ENCODE measurements at regions not wholly inside any gene's neighbourhood (a gene's known extent, or its start where the extent isn't known, plus 50 kb on each side); places are given as distances from the start of the nearest gene placed in this dataset.

- DNase-seq (ENCODE audit: low read depth in 1 of 2, low spot score in 2 of 2), result no peak
- no peak overlapping the region for H3K9ac ChIP-seq (replicated peaks in 1 of 4; ENCODE audit: extremely low read depth in 1 of 4, low read depth in 3 of 4, low read length in 3 of 4)
- H2BK5ac ChIP-seq (ENCODE audit: low read depth, low read length), result no peak overlapping the region
- H3K23ac ChIP-seq (ENCODE audit: insufficient read length), result no peak overlapping the region
- no peak overlapping the region for H2BK12ac ChIP-seq (ENCODE audit: low read depth, low read length)
- CTCF ChIA-PET (ENCODE audit: partially characterized antibody), result no interaction called here
- H4K91ac ChIP-seq (replicated peaks; ENCODE audit: insufficient read length, low read length), result no peak overlapping the region
- no peak overlapping the region for H3K18ac ChIP-seq (ENCODE audit: extremely low read depth, low read length)
- H3K9me3 ChIP-seq (ENCODE audit: insufficient read depth in 2 of 2, low read depth in 1 of 2, low read length in 1 of 2), result 0 out of 4 replicates have a peak, but pooled peaks cover 0 to 5% of the 10 kb centered on the region in 2 experiments
- H2BK20ac ChIP-seq (ENCODE audit: low read length), result no peak overlapping the region
- H4K5ac ChIP-seq (ENCODE audit: insufficient read length, low read depth, low read length), result no peak overlapping the region
- no peaks in the 10 kb centered on the region for H3K79me2 ChIP-seq (ENCODE audit: control insufficient read depth in 1 of 2, insufficient read depth in 2 of 2, low read length in 2 of 2)
- H3K23me2 ChIP-seq (ENCODE audit: low read depth, low read length), result 0 out of 2 replicates have a peak, but pooled peaks cover 3% of the 10 kb centered on the region
- no peaks in the 10 kb centered on the region for H3K4me1 ChIP-seq (replicated peaks in 1 of 4; ENCODE audit: control insufficient read depth in 3 of 4, insufficient read depth in 4 of 4, low read length in 3 of 4)
- H2AFZ ChIP-seq (ENCODE audit: low read length), result no peak overlapping the region
- no peak overlapping the region for H2AK5ac ChIP-seq (ENCODE audit: low read depth, low read length)
- H3K27ac ChIP-seq (ENCODE audit: low read depth, low read length), result no peak overlapping the region
- no peak overlapping the region for H3K4me2 ChIP-seq (ENCODE audit: insufficient read depth in 1 of 2, low read depth in 2 of 2, low read length in 2 of 2)
- no peaks in the 10 kb centered on the region for H3K79me1 ChIP-seq (ENCODE audit: low read depth, low read length)
- WGBS, 2 experiments (ENCODE audit: extremely low coverage in 1 of 2, insufficient coverage in 1 of 2, insufficient read length in 1 of 2, insufficient replicate concordance in 2 of 2, low coverage in 1 of 2, low lambda C conversion rate in 2 of 2, missing lambda C conversion rate in 1 of 2), result 88% methylated on average over 8 of the region's 8 CpGs; no CpG with 5 or more reads in 1 of the 2 experiments
- no peaks in the 10 kb centered on the region for H3K36me3 ChIP-seq (ENCODE audit: control insufficient read depth in 2 of 4, insufficient read depth in 4 of 4, low read length in 3 of 4)
- no peaks in the 10 kb centered on the region for H3K27me3 ChIP-seq (replicated peaks in 1 of 4; ENCODE audit: control insufficient read depth in 3 of 4, extremely low read depth in 1 of 4, insufficient read depth in 3 of 4, low read length in 3 of 4)
- no peak overlapping the region for H2BK15ac ChIP-seq (ENCODE audit: low read length)
- H3K4me3 ChIP-seq (ENCODE audit: extremely low read depth in 1 of 4, insufficient read depth in 2 of 4, low read depth in 3 of 4, low read length in 4 of 4), result no peak overlapping the region
- H2BK120ac ChIP-seq (replicated peaks; ENCODE audit: low read depth, low read length), result no peak overlapping the region
- no peak for FAIRE-seq
- H3K14ac ChIP-seq (ENCODE audit: insufficient read length), result no peak overlapping the region
- POLR2A ChIA-PET (ENCODE audit: partially characterized antibody), result no interaction called here
- no peak overlapping the region for H3K56ac ChIP-seq (replicated peaks; ENCODE audit: insufficient read length, low read depth, low read length)
- H3K4ac ChIP-seq (replicated peaks; ENCODE audit: insufficient read length, low read depth, low read length), result no peak overlapping the region
- no peak overlapping the region for H4K8ac ChIP-seq (ENCODE audit: extremely low read depth, insufficient read depth, low read length)
- no peak for TF ChIP-seq SIN3A (conservative IDR thresholded peaks at IDR 0.05 in 1 of 2, IDR thresholded peaks at IDR 0.05 in 1 of 2; ENCODE audit: low read depth in 1 of 2, low read length in 2 of 2)
- no peak for TF ChIP-seq KDM5A (IDR thresholded peaks at IDR 0.05; ENCODE audit: low read length)
- TF ChIP-seq SP2 (IDR thresholded peaks at IDR 0.05; ENCODE audit: low read length), result no peak
- TF ChIP-seq BRCA1 (IDR thresholded peaks at IDR 0.05; ENCODE audit: low read depth, low read length), result no peak
- TF ChIP-seq EZH2 (IDR thresholded peaks at IDR 0.05; ENCODE audit: low read depth, low read length, severe bottlenecking), result no peak
- TF ChIP-seq CBX8 (IDR thresholded peaks at IDR 0.05; ENCODE audit: borderline replicate concordance, low read depth, low read length), result no peak
- TF ChIP-seq FOSL1 (IDR thresholded peaks at IDR 0.05; ENCODE audit: insufficient read depth, low read depth, low read length), result no peak
- no peak for TF ChIP-seq ASH2L (IDR thresholded peaks at IDR 0.05; ENCODE audit: low read length)
- TF ChIP-seq E2F6 (IDR thresholded peaks at IDR 0.05), result no peak
- no peak for TF ChIP-seq NANOG (IDR thresholded peaks at IDR 0.05; ENCODE audit: insufficient read depth, low read depth, low read length, poor library complexity, severe bottlenecking)
- TF ChIP-seq HDAC6 (IDR thresholded peaks at IDR 0.05; ENCODE audit: low read depth, low read length), result no peak
- no peak for TF ChIP-seq BACH1 (IDR thresholded peaks at IDR 0.05; ENCODE audit: low read length)
- H4K20me1 ChIP-seq (replicated peaks in 1 of 2; ENCODE audit: control insufficient read depth in 1 of 2, insufficient read depth in 2 of 2, low read length in 2 of 2), result no peaks in the 10 kb centered on the region
Observed at GRCh38 chr4:187149229-187149945, 425.7 kb upstream of the FAT1 start.

Data from H1 (cell line).